HCT116 (cell line): ENCODE measurements at regions not wholly inside any gene's neighbourhood (a gene's known extent, or its start where the extent isn't known, plus 50 kb on each side); places are given as distances from the start of the nearest gene placed in this dataset.

Experiments
- ATAC-seq: fragments of 200-7000 bp; cut with Tn5 transposase; 2 replicates; pipeline ENCODE4 v1.9.1; 2020; ENCODE audit warnings: mild to moderate bottlenecking, moderate library complexity
- BruUV-seq: library from RNA; stranded (reverse); fragments of 400-500 nt; replicated peaks from 2 replicates; lab custom pipeline; 2021; lab: Mats Ljungman, UMichigan
- CTCF ChIA-PET: fragments of 300-600 bp; sonication (Branson Sonifier 250); formaldehyde crosslinking; loops from one replicate; lab custom pipeline; 2021; ENCODE audit warnings: antibody characterized with exemption; lab: Charles Lee
- POLR2A ChIA-PET: fragments of 300-600, 350-600 bp; sonication (Branson Sonifier 250); formaldehyde crosslinking; loops from one replicate; lab custom pipeline; 2021; ENCODE audit warnings: antibody characterized with exemption; lab: Charles Lee
- RAD21 ChIA-PET, 2 experiments: fragments of 300-600 bp; sonication (Branson Sonifier 250); formaldehyde crosslinking; loops; one replicate each; lab custom pipeline; 2023; ENCODE audit warnings: low total read pairs in 2 of 2; ENCODE audit not compliant: uncharacterized antibody in 2 of 2, unreplicated experiment in 2 of 2, low non-redundant PET in 1 of 2; lab: Charles Lee
- DNase-seq: peaks from one replicate; pipeline ENCODE4 v3.0.0-alpha.2; 2010; ENCODE audit warnings: low read depth, low spot score
- H2AFZ ChIP-seq: fragments of 200-600 bp; shearing (Covaris generic), sonication (generic); 2 replicates; pipeline ENCODE4 v1.6.1; 2017; ENCODE audit warnings: low read depth, mixed run types, mixed read lengths, antibody characterized with exemption, low read length; ENCODE audit not compliant: poor library complexity, severe bottlenecking
- H3K27ac ChIP-seq: 2 replicates; pipeline ENCODE4 v1.5.1; 2012; ENCODE audit warnings: low read depth, low read length
- H3K27me3 ChIP-seq: fragments of 200-600 bp; sonication (generic); 2 replicates; pipeline ENCODE4 v1.6.1; 2016; ENCODE audit warnings: mixed run types, low read length, mixed read lengths; ENCODE audit not compliant: insufficient read depth
- H3K36me3 ChIP-seq, 2 experiments: fragments of 200-500 bp in 1 of 2; fragments of 200-600 bp in 1 of 2; sonication (Bioruptor generic) in 1 of 2; sonication (generic) in 1 of 2; 2 replicates each; pipeline versions ENCODE4 v1.5.1 to v1.6.1; 2014 to 2016; ENCODE audit warnings: low read length in 2 of 2, inconsistent platforms in 1 of 2, mixed read lengths in 1 of 2, mixed run types in 1 of 2; ENCODE audit not compliant: insufficient read depth in 2 of 2, control insufficient read depth in 1 of 2
- H3K4me1 ChIP-seq, 2 experiments: fragments of 200-600 bp in 1 of 2; sonication (generic) in 1 of 2; 2 replicates each; pipeline versions ENCODE4 v1.5.1 to v1.6.1; 2012 to 2017; ENCODE audit warnings: low read length in 2 of 2, inconsistent platforms in 1 of 2, mild to moderate bottlenecking in 1 of 2, mixed read lengths in 1 of 2, mixed run types in 1 of 2, moderate library complexity in 1 of 2; ENCODE audit not compliant: insufficient read depth in 2 of 2, control insufficient read depth in 1 of 2
- H3K4me2 ChIP-seq: fragments of 200-600 bp; sonication (generic); 2 replicates; pipeline ENCODE4 v1.6.1; 2017; ENCODE audit warnings: mixed run types, low read length, mixed read lengths
- H3K4me3 ChIP-seq, 2 experiments: fragments of 200-600 bp in 1 of 2; sonication (generic) in 1 of 2; replicated peaks in 1 of 2; 2 replicates each; pipeline ENCODE4 v1.5.1; 2011 to 2016; ENCODE audit warnings: low read length in 2 of 2, control low read depth in 1 of 2, low read depth in 1 of 2, mild to moderate bottlenecking in 1 of 2, mixed read lengths in 1 of 2, mixed run types in 1 of 2
- H3K79me2 ChIP-seq: fragments of 200-600 bp; sonication (generic); 2 replicates; pipeline ENCODE4 v1.6.1; 2017; ENCODE audit warnings: mild to moderate bottlenecking, mixed run types, low read length, moderate library complexity, mixed read lengths; ENCODE audit not compliant: insufficient read depth
- H3K9ac ChIP-seq: fragments of 200-600 bp; sonication (generic); 2 replicates; pipeline ENCODE4 v1.6.1; 2016; ENCODE audit warnings: low read length, mixed read lengths
- H3K9me2 ChIP-seq: fragments of 200-600 bp; sonication (generic), shearing (Covaris generic); 2 replicates; pipeline ENCODE4 v1.6.1; 2017; ENCODE audit warnings: mixed run types, mild to moderate bottlenecking, moderate library complexity; ENCODE audit not compliant: insufficient read depth
- H3K9me3 ChIP-seq, 2 experiments: fragments of 200-500 bp in 1 of 2; fragments of 200-600 bp in 1 of 2; sonication (Bioruptor generic) in 1 of 2; sonication (generic) in 1 of 2; 2 replicates each; pipeline ENCODE4 v1.6.1; 2014 to 2017; ENCODE audit warnings: low read length in 2 of 2, mixed read lengths in 2 of 2, inconsistent platforms in 1 of 2, low read depth in 1 of 2, mild to moderate bottlenecking in 1 of 2, mixed run types in 1 of 2, moderate library complexity in 1 of 2; ENCODE audit not compliant: control insufficient read depth in 1 of 2, insufficient read depth in 1 of 2
- H4K20me1 ChIP-seq: fragments of 200-600 bp; sonication (generic), shearing (Covaris generic); 2 replicates; pipeline ENCODE4 v1.6.1; 2017; ENCODE audit warnings: mixed run types, mild to moderate bottlenecking, moderate library complexity; ENCODE audit not compliant: insufficient read depth
- CEBPB ChIP-seq: IDR thresholded peaks from 2 replicates; pipeline ENCODE4 v1.6.1; 2012; ENCODE audit warnings: low read depth
- EGR1 ChIP-seq: IDR thresholded peaks from 2 replicates; pipeline ENCODE4 v1.6.1; 2012; ENCODE audit warnings: low read depth
- EZH2 ChIP-seq: fragments of 200-600 bp; sonication (generic); IDR thresholded peaks from 2 replicates; pipeline ENCODE4 v1.6.1; 2017; ENCODE audit warnings: antibody characterized with exemption, mixed run types
- EZH2phosphoT487 ChIP-seq: fragments of 200-600 bp; IDR thresholded peaks from 2 replicates; pipeline ENCODE4 v1.6.1; 2018; ENCODE audit warnings: antibody characterized with exemption, borderline replicate concordance
- POLR2A ChIP-seq: IDR thresholded peaks from 2 replicates; pipeline ENCODE4 v1.7.0; 2011; ENCODE audit warnings: borderline replicate concordance; ENCODE audit not compliant: insufficient read depth, insufficient read length; ENCODE audit errors: extremely low read depth
- RAD21 ChIP-seq: IDR thresholded peaks from 2 replicates; pipeline ENCODE4 v1.6.1; 2012; ENCODE audit warnings: low read depth, mild to moderate bottlenecking
- SP1 ChIP-seq: IDR thresholded peaks from 2 replicates; pipeline ENCODE4 v1.6.1; 2012; ENCODE audit warnings: low read depth
- SRF ChIP-seq: IDR thresholded peaks from 2 replicates; pipeline ENCODE4 v1.6.1; 2012; ENCODE audit warnings: low read depth
- TCF7L2 ChIP-seq: IDR thresholded peaks from 2 replicates; pipeline ENCODE4 v1.7.0; 2011; ENCODE audit warnings: borderline replicate concordance, inconsistent platforms; ENCODE audit not compliant: insufficient read depth, insufficient read length; ENCODE audit errors: extremely low read depth
- YY1 ChIP-seq: IDR thresholded peaks from 2 replicates; pipeline ENCODE4 v1.6.1; 2011; ENCODE audit warnings: low read length, low read depth, moderate library complexity, mild to moderate bottlenecking; ENCODE audit not compliant: insufficient replicate concordance; ENCODE audit errors: extremely low read depth
- ZFX ChIP-seq: fragments of 450-650 bp; IDR thresholded peaks from 2 replicates; pipeline ENCODE4 v1.6.1; 2017
- ZNF274 ChIP-seq: fragments of 200-500 bp; sonication (Bioruptor generic); IDR thresholded peaks from 2 replicates; pipeline ENCODE4 v1.6.1; 2014; ENCODE audit warnings: mild to moderate bottlenecking, low read depth, low read length, inconsistent platforms
- intact Hi-C: fragments of 100-400 bp; cut with micrococcal nuclease; formaldehyde crosslinking; loops from 2 replicates; pipeline ENCODE4 v1.10.0; 2022
- TF ChIP-seq, protein P1 (sequence below): IDR thresholded peaks from 2 replicates; pipeline ENCODE4 v1.6.1; 2012; ENCODE audit warnings: low read depth
- TF ChIP-seq, protein P2 (sequence below): IDR thresholded peaks from 2 replicates; pipeline ENCODE4 v1.6.1; 2012
- TF ChIP-seq, protein P3 (sequence below): IDR thresholded peaks from 2 replicates; pipeline ENCODE4 v1.6.1; 2011; ENCODE audit warnings: mild to moderate bottlenecking, low read length, moderate library complexity; ENCODE audit not compliant: insufficient replicate concordance; ENCODE audit errors: extremely low read depth
- TF ChIP-seq, protein P4 (sequence below), 3 experiments: fragments of 200-600 bp in 1 of 3; sonication (generic) in 1 of 3; IDR thresholded peaks in 2 of 3; conservative IDR thresholded peaks in 1 of 3; 2 replicates each; pipeline ENCODE4 v1.5.1; 2012 to 2017; ENCODE audit warnings: low read depth in 2 of 3, low read length in 2 of 3, antibody characterized with exemption in 1 of 3, borderline replicate concordance in 1 of 3, control low read depth in 1 of 3, mild to moderate bottlenecking in 1 of 3, mixed read lengths in 1 of 3, mixed run types in 1 of 3, moderate library complexity in 1 of 3; ENCODE audit not compliant: insufficient read depth in 1 of 3
- TF ChIP-seq, protein P5 (sequence below): IDR thresholded peaks from 2 replicates; pipeline ENCODE4 v1.6.1; 2012

DNA sequence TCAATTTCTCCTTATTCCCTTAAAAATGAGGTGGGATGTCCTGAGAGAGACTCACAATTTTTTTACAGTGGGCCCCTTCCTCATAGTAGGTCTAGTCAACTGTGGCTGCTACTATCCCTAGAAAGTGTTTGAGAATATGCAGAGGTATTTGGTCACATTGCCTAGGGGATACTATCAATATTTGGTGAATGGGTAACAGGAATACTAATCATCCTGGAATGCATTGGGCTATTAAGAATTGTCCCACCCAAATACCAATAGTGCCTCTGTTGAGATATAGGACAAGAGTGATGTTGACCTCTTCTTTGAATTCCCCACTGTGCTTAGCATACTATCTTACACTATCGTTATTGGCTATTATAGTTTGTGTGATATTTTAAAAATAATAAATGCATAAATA is 389.4 kb downstream of the DIPK2A start:
- no peak; the same call in 1 of the 2 replicates for ATAC-seq
- intact Hi-C loops: no loop called here
- Histone ChIP-seq H3K9me3 (no peaks in the 10 kb centered on the region), H3K9ac (no peak overlapping the region), H4K20me1 (no peaks in the 10 kb centered on the region), H3K79me2 (no peaks in the 10 kb centered on the region), H3K27ac (no peak overlapping the region), H3K4me3 (no peak overlapping the region), H3K36me3 (no peaks in the 10 kb centered on the region), H3K4me1 (peaks cover 0 to 4% of the 10 kb centered on the region in 2 experiments; a peak in 1 of 4 replicates), H2AFZ (no peak overlapping the region), H3K9me2 (0 out of 2 replicates have a peak, but pooled peaks cover 3% of the 10 kb centered on the region), H3K27me3 (no peaks in the 10 kb centered on the region), H3K4me2 (no peak overlapping the region)
- POLR2A ChIA-PET: no interaction called here
- CTCF ChIA-PET: no interaction called here
- RAD21 ChIA-PET: no interaction called here
- no TSS peak for BruUV-seq
- no peak for DNase-seq
- no peak for TF ChIP-seq RAD21
- no peak for TF ChIP-seq ZFX
- no peak for TF ChIP-seq EZH2phosphoT487
- no peak for TF ChIP-seq TCF7L2
- no peak for TF ChIP-seq ZNF274
- TF ChIP-seq EGR1: no peak
- TF ChIP-seq, protein P1, sequence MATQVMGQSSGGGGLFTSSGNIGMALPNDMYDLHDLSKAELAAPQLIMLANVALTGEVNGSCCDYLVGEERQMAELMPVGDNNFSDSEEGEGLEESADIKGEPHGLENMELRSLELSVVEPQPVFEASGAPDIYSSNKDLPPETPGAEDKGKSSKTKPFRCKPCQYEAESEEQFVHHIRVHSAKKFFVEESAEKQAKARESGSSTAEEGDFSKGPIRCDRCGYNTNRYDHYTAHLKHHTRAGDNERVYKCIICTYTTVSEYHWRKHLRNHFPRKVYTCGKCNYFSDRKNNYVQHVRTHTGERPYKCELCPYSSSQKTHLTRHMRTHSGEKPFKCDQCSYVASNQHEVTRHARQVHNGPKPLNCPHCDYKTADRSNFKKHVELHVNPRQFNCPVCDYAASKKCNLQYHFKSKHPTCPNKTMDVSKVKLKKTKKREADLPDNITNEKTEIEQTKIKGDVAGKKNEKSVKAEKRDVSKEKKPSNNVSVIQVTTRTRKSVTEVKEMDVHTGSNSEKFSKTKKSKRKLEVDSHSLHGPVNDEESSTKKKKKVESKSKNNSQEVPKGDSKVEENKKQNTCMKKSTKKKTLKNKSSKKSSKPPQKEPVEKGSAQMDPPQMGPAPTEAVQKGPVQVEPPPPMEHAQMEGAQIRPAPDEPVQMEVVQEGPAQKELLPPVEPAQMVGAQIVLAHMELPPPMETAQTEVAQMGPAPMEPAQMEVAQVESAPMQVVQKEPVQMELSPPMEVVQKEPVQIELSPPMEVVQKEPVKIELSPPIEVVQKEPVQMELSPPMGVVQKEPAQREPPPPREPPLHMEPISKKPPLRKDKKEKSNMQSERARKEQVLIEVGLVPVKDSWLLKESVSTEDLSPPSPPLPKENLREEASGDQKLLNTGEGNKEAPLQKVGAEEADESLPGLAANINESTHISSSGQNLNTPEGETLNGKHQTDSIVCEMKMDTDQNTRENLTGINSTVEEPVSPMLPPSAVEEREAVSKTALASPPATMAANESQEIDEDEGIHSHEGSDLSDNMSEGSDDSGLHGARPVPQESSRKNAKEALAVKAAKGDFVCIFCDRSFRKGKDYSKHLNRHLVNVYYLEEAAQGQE: no peak
- TF ChIP-seq YY1: no peak
- TF ChIP-seq, protein P2, sequence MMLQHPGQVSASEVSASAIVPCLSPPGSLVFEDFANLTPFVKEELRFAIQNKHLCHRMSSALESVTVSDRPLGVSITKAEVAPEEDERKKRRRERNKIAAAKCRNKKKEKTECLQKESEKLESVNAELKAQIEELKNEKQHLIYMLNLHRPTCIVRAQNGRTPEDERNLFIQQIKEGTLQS: no peak
- TF ChIP-seq SP1: no peak
- TF ChIP-seq SRF: no peak
- TF ChIP-seq, protein P3, sequence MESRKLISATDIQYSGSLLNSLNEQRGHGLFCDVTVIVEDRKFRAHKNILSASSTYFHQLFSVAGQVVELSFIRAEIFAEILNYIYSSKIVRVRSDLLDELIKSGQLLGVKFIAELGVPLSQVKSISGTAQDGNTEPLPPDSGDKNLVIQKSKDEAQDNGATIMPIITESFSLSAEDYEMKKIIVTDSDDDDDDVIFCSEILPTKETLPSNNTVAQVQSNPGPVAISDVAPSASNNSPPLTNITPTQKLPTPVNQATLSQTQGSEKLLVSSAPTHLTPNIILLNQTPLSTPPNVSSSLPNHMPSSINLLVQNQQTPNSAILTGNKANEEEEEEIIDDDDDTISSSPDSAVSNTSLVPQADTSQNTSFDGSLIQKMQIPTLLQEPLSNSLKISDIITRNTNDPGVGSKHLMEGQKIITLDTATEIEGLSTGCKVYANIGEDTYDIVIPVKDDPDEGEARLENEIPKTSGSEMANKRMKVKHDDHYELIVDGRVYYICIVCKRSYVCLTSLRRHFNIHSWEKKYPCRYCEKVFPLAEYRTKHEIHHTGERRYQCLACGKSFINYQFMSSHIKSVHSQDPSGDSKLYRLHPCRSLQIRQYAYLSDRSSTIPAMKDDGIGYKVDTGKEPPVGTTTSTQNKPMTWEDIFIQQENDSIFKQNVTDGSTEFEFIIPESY: no peak
- TF ChIP-seq, protein P4, sequence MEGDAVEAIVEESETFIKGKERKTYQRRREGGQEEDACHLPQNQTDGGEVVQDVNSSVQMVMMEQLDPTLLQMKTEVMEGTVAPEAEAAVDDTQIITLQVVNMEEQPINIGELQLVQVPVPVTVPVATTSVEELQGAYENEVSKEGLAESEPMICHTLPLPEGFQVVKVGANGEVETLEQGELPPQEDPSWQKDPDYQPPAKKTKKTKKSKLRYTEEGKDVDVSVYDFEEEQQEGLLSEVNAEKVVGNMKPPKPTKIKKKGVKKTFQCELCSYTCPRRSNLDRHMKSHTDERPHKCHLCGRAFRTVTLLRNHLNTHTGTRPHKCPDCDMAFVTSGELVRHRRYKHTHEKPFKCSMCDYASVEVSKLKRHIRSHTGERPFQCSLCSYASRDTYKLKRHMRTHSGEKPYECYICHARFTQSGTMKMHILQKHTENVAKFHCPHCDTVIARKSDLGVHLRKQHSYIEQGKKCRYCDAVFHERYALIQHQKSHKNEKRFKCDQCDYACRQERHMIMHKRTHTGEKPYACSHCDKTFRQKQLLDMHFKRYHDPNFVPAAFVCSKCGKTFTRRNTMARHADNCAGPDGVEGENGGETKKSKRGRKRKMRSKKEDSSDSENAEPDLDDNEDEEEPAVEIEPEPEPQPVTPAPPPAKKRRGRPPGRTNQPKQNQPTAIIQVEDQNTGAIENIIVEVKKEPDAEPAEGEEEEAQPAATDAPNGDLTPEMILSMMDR (IDR thresholded peaks at IDR 0.05 in 2 of 3, conservative IDR thresholded peaks at IDR 0.05 in 1 of 3; ENCODE audit: borderline replicate concordance in 1 of 3, insufficient read depth in 1 of 3, low read depth in 2 of 3, low read length in 2 of 3): no peak
- no peak for TF ChIP-seq EZH2
- TF ChIP-seq POLR2A: no peak
- TF ChIP-seq, protein P5, sequence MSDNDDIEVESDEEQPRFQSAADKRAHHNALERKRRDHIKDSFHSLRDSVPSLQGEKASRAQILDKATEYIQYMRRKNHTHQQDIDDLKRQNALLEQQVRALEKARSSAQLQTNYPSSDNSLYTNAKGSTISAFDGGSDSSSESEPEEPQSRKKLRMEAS: no peak
- TF ChIP-seq CEBPB: no peak
